Endothelial cell of umbilical vein (primary cell): ENCODE measurements at regions not wholly inside any gene's neighbourhood (a gene's known extent, or its start where the extent isn't known, plus 50 kb on each side); places are given as distances from the start of the nearest gene placed in this dataset.

Source experiments
- BruUV-seq: library from RNA; stranded (reverse); fragments of 400-500 nt; replicated peaks from 2 replicates; lab custom pipeline; 2021; lab: Mats Ljungman, UMichigan
- CTCF ChIA-PET: fragments of 300-600, 350-600 bp; sonication (Branson Sonifier 250); formaldehyde crosslinking; loops from one replicate; lab custom pipeline; 2021; ENCODE audit warnings: antibody characterized with exemption, inconsistent platforms; lab: Charles Lee
- POLR2A ChIA-PET: fragments of 300-600, 350-600 bp; sonication (Branson Sonifier 250); formaldehyde crosslinking; loops from one replicate; lab custom pipeline; 2021; ENCODE audit warnings: antibody characterized with exemption, inconsistent platforms; lab: Charles Lee
- DNase-seq: peaks from one replicate; pipeline ENCODE4 v3.0.0-alpha.2; 2011; ENCODE audit warnings: low read depth, low spot score
- FAIRE-seq: peaks from 2 replicates; lab custom pipeline; 2011; peaks lifted over from hg19 to GRCh38; lab: Jason Lieb, UNC
- H2AFZ ChIP-seq: 2 replicates; pipeline ENCODE4 v1.6.0; 2012; ENCODE audit warnings: low read depth, low read length, control low read depth, inconsistent platforms
- H3K27ac ChIP-seq: 2 replicates; pipeline ENCODE4 v1.5.1; 2011; ENCODE audit warnings: low read depth, mild to moderate bottlenecking, control low read depth, low read length, moderate library complexity; ENCODE audit not compliant: insufficient read depth
- H3K27me3 ChIP-seq, 2 experiments: 2 replicates each; pipeline versions ENCODE4 v1.6.0 to v1.6.1; 2011; ENCODE audit warnings: low read length in 2 of 2, mixed read lengths in 1 of 2; ENCODE audit not compliant: control insufficient read depth in 2 of 2, insufficient read depth in 2 of 2
- H3K36me3 ChIP-seq, 2 experiments: 2 replicates in 1 of 2; 3 replicates in 1 of 2; pipeline ENCODE4 v1.5.1; 2011; ENCODE audit warnings: low read length in 2 of 2, mild to moderate bottlenecking in 1 of 2, moderate library complexity in 1 of 2; ENCODE audit not compliant: control insufficient read depth in 2 of 2, insufficient read depth in 2 of 2; ENCODE audit errors: extremely low read depth in 1 of 2
- H3K4me1 ChIP-seq: 3 replicates; pipeline ENCODE4 v1.5.1; 2011; ENCODE audit warnings: mild to moderate bottlenecking, low read length; ENCODE audit not compliant: control insufficient read depth, insufficient read depth; ENCODE audit errors: extremely low read depth
- H3K4me2 ChIP-seq: 2 replicates; pipeline ENCODE4 v1.6.1; 2011; ENCODE audit warnings: low read length, control low read depth, mixed read lengths; ENCODE audit not compliant: insufficient read depth
- H3K4me3 ChIP-seq, 3 experiments: fragments of 200-600 bp in 1 of 3; sonication (generic), shearing (Covaris generic) in 1 of 3; replicated peaks in 1 of 3; 2 replicates each; pipeline ENCODE4 v1.5.1; 2011 to 2016; ENCODE audit warnings: control low read depth in 3 of 3, low read length in 3 of 3, mild to moderate bottlenecking in 2 of 3, inconsistent platforms in 1 of 3, low read depth in 1 of 3, moderate library complexity in 1 of 3; ENCODE audit not compliant: insufficient read depth in 1 of 3
- H3K79me2 ChIP-seq: 2 replicates; pipeline ENCODE4 v1.6.0; 2012; ENCODE audit warnings: low read length, inconsistent platforms; ENCODE audit not compliant: control insufficient read depth, insufficient read depth
- H3K9ac ChIP-seq: replicated peaks from 2 replicates; pipeline ENCODE3; 2011; ENCODE audit warnings: low read length, control low read depth; ENCODE audit not compliant: insufficient read depth; ENCODE audit errors: extremely low read depth
- H3K9me1 ChIP-seq: replicated peaks from 3 replicates; pipeline ENCODE4 v1.6.0; 2011; ENCODE audit warnings: mild to moderate bottlenecking, low read length; ENCODE audit not compliant: control insufficient read depth, insufficient read depth; ENCODE audit errors: extremely low read depth
- H3K9me3 ChIP-seq: replicated peaks from 2 replicates; pipeline ENCODE4 v1.5.1; 2012; ENCODE audit warnings: low read length, inconsistent platforms; ENCODE audit not compliant: control insufficient read depth, insufficient read depth
- H4K20me1 ChIP-seq: replicated peaks from 2 replicates; pipeline ENCODE3; 2011; ENCODE audit warnings: mild to moderate bottlenecking, low read length; ENCODE audit not compliant: control insufficient read depth, insufficient read depth; ENCODE audit errors: extremely low read depth
- EZH2 ChIP-seq: IDR thresholded peaks from 2 replicates; pipeline ENCODE4 v1.6.1; 2012; ENCODE audit warnings: borderline replicate concordance, low read depth, mild to moderate bottlenecking, moderate library complexity, low read length, inconsistent platforms; ENCODE audit not compliant: severe bottlenecking
- FOS ChIP-seq: IDR thresholded peaks from 2 replicates; pipeline ENCODE4 v1.6.1; 2011; ENCODE audit warnings: mild to moderate bottlenecking, low read length, moderate library complexity, borderline replicate concordance; ENCODE audit not compliant: insufficient read depth
- GATA2 ChIP-seq: IDR thresholded peaks from 2 replicates; pipeline ENCODE4 v1.7.0; 2011; ENCODE audit warnings: low read depth, mild to moderate bottlenecking, moderate library complexity, mixed read lengths, low read length; ENCODE audit not compliant: insufficient read length, insufficient read depth
- JUN ChIP-seq: IDR thresholded peaks from 2 replicates; pipeline ENCODE4 v1.6.1; 2011; ENCODE audit warnings: borderline replicate concordance, low read depth; ENCODE audit not compliant: insufficient read length, insufficient read depth
- MYC ChIP-seq: IDR thresholded peaks from one replicate; pipeline ENCODE4 v1.6.1; 2011; ENCODE audit warnings: mild to moderate bottlenecking, low read depth, low read length
- POLR2A ChIP-seq: IDR thresholded peaks from 2 replicates; pipeline ENCODE4 v1.6.1; 2012; ENCODE audit warnings: low read depth, mild to moderate bottlenecking, control low read depth, low read length
- POLR2AphosphoS5 ChIP-seq: IDR thresholded peaks from 2 replicates; pipeline ENCODE4 v1.6.1; 2012; ENCODE audit warnings: low read depth, mild to moderate bottlenecking, control low read depth, low read length, moderate library complexity; ENCODE audit not compliant: insufficient read depth
- dilution Hi-C: fragments of 300-500 bp; cut with MboI; formaldehyde crosslinking; loops from one replicate; pipeline ENCODE4 v1.15.0; 2019; ENCODE audit warnings: low sequenced_read_pairs; ENCODE audit not compliant: extremely low pct_ligation_motif_present
- intact Hi-C: fragments of 100-400 bp; cut with micrococcal nuclease; formaldehyde crosslinking; loops from one replicate; pipeline ENCODE4 v1.10.0; 2022
- TF ChIP-seq, protein P1 (sequence below): IDR thresholded peaks from 2 replicates; pipeline ENCODE4 v1.6.1; 2011; ENCODE audit not compliant: insufficient read depth, insufficient read length
- TF ChIP-seq, protein P2 (sequence below), 2 donors: IDR thresholded peaks; 1 replicate in 1 of 2; 2 replicates in 1 of 2; pipeline ENCODE4 v1.5.1; 2011; ENCODE audit warnings: low read length in 2 of 2, mild to moderate bottlenecking in 2 of 2, moderate library complexity in 2 of 2, control low read depth in 1 of 2, inconsistent platforms in 1 of 2, low read depth in 1 of 2; ENCODE audit not compliant: insufficient read depth in 1 of 2; ENCODE audit errors: extremely low read depth in 1 of 2

DNA sequence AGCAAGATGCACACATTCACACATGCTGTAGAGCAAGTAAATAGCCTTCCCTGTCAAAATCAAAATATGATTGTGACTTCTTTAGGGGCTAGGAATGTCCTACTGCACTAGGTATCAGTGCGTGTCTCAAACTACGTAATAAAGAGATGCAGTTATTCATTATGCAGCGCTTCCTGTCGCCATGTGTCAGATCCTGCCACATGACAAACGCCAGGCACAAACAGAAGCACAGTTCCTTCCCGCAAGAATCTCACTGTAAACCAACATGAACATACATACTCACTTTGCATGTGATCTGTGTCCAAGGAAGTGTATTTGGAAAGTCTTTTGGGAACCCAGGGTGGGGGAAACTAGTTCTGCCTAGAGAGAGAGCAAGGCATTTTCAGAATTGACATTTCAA lies 599.9 kb downstream of the RNF144A start:
- Histone ChIP-seq H2AFZ (no peak overlapping the region), H3K4me2 (no peak overlapping the region), H3K9ac (no peak overlapping the region), H3K9me3 (peaks cover 8% of the 10 kb centered on the region), H3K36me3 (no peaks in the 10 kb centered on the region), H3K27me3 (no peaks in the 10 kb centered on the region), H3K27ac (no peak overlapping the region), H3K9me1 (no peaks in the 10 kb centered on the region), H3K4me1 (no peaks in the 10 kb centered on the region), H3K79me2 (no peaks in the 10 kb centered on the region), H3K4me3 (no peak overlapping the region), H4K20me1 (no peaks in the 10 kb centered on the region)
- no peak for FAIRE-seq
- CTCF ChIA-PET: no interaction called here
- BruUV-seq: no TSS peak
- no peak for DNase-seq
- intact Hi-C loops (no loop called here), dilution Hi-C loops (no loop called here)
- POLR2A ChIA-PET: no interaction called here
- no peak for TF ChIP-seq POLR2AphosphoS5
- TF ChIP-seq FOS: no peak
- TF ChIP-seq, protein P1, sequence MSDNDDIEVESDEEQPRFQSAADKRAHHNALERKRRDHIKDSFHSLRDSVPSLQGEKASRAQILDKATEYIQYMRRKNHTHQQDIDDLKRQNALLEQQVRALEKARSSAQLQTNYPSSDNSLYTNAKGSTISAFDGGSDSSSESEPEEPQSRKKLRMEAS: no peak
- TF ChIP-seq EZH2: no peak
- TF ChIP-seq MYC: no peak
- TF ChIP-seq GATA2: no peak

DNA sequence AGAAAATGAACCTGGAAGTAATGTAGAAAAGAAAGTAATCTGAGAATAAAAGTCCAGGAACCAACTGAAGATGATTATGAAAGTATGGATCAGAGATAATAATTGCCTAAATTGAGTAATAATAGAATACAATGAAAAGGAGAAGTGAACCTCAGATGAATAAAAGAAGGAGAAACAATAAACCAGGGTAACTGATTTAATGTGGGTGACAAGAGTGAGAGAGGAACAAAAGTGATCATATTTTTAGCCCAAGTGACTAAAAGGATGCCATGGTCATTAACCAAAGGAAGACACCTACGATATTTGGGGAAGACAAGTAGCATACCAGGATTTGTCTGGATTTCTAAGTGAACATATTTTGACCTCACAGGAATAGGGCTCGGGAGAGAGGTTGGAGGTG lies 600.6 kb downstream of the RNF144A start:
- Histone ChIP-seq H3K79me2 (no peaks in the 10 kb centered on the region), H3K27ac (no peak overlapping the region), H3K4me2 (no peak overlapping the region), H3K9me1 (no peaks in the 10 kb centered on the region), H3K4me1 (no peaks in the 10 kb centered on the region), H3K27me3 (no peaks in the 10 kb centered on the region), H3K9ac (no peak overlapping the region), H3K4me3 (no peak overlapping the region), H4K20me1 (no peaks in the 10 kb centered on the region), H2AFZ (no peak overlapping the region), H3K36me3 (no peaks in the 10 kb centered on the region), H3K9me3 (peaks cover 8% of the 10 kb centered on the region)
- CTCF ChIA-PET: no interaction called here
- dilution Hi-C loops (no loop called here), intact Hi-C loops (no loop called here)
- BruUV-seq: no TSS peak
- no peak for FAIRE-seq
- no peak for DNase-seq
- TF ChIP-seq POLR2A: no peak
- no peak for TF ChIP-seq POLR2AphosphoS5
- TF ChIP-seq JUN: no peak
- no peak for TF ChIP-seq MYC
- TF ChIP-seq EZH2: no peak
- TF ChIP-seq, protein P2, sequence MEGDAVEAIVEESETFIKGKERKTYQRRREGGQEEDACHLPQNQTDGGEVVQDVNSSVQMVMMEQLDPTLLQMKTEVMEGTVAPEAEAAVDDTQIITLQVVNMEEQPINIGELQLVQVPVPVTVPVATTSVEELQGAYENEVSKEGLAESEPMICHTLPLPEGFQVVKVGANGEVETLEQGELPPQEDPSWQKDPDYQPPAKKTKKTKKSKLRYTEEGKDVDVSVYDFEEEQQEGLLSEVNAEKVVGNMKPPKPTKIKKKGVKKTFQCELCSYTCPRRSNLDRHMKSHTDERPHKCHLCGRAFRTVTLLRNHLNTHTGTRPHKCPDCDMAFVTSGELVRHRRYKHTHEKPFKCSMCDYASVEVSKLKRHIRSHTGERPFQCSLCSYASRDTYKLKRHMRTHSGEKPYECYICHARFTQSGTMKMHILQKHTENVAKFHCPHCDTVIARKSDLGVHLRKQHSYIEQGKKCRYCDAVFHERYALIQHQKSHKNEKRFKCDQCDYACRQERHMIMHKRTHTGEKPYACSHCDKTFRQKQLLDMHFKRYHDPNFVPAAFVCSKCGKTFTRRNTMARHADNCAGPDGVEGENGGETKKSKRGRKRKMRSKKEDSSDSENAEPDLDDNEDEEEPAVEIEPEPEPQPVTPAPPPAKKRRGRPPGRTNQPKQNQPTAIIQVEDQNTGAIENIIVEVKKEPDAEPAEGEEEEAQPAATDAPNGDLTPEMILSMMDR (IDR thresholded peaks at IDR 0.05; ENCODE audit: extremely low read depth in 1 of 2, insufficient read depth in 1 of 2, low read depth in 1 of 2, low read length in 2 of 2): no peak
- TF ChIP-seq, protein P1: no peak
- no peak for TF ChIP-seq FOS
- TF ChIP-seq GATA2: no peak
- POLR2A ChIA-PET: no interaction called here
